Mesendoderm (in vitro differentiated cells): ENCODE measurements at regions not wholly inside any gene's neighbourhood (a gene's known extent, or its start where the extent isn't known, plus 50 kb on each side); places are given as distances from the start of the nearest gene placed in this dataset.
A peak's percentile ranks its signal among the peaks of the same experiment; 100 is the strongest.

Source experiments
- DNase-seq: peaks from one replicate; pipeline ENCODE4 v3.0.0; 2013
- H2AK5ac ChIP-seq: 2 replicates; pipeline ENCODE4 v1.6.1; 2013; ENCODE audit warnings: low read length, inconsistent platforms
- H2BK120ac ChIP-seq: 2 replicates; pipeline ENCODE4 v1.6.1; 2013; ENCODE audit warnings: low read depth, mild to moderate bottlenecking, low read length, moderate library complexity, mixed read lengths
- H2BK15ac ChIP-seq: replicated peaks from 2 replicates; pipeline ENCODE4 v1.6.1; 2013; ENCODE audit warnings: low read depth, mild to moderate bottlenecking, moderate library complexity
- H2BK5ac ChIP-seq: 2 replicates; pipeline ENCODE4 v1.6.1; 2013; ENCODE audit warnings: low read length, inconsistent platforms
- H3K18ac ChIP-seq: 2 replicates; pipeline ENCODE4 v1.6.1; 2013; ENCODE audit warnings: mild to moderate bottlenecking, low read length, mixed read lengths
- H3K23ac ChIP-seq: one replicate; pipeline ENCODE4 v1.6.1; 2013; ENCODE audit warnings: low read length
- H3K27ac ChIP-seq: 2 replicates; pipeline ENCODE4 v1.5.1; 2013; ENCODE audit warnings: low read depth, mild to moderate bottlenecking, inconsistent platforms, low read length, moderate library complexity
- H3K27me3 ChIP-seq: 2 replicates; pipeline ENCODE4 v1.6.1; 2013; ENCODE audit warnings: low read length, control low read depth, mild to moderate bottlenecking, inconsistent platforms; ENCODE audit not compliant: insufficient read depth, poor library complexity
- H3K36me3 ChIP-seq: 2 replicates; pipeline ENCODE4 v1.6.1; 2013; ENCODE audit warnings: low read length, inconsistent platforms; ENCODE audit not compliant: control insufficient read depth, insufficient read depth
- H3K4ac ChIP-seq: one replicate; pipeline ENCODE4 v1.6.1; 2013; ENCODE audit warnings: low read depth, mild to moderate bottlenecking, low read length, moderate library complexity
- H3K4me1 ChIP-seq: 2 replicates; pipeline ENCODE4 v1.6.1; 2013; ENCODE audit warnings: low read depth, low read length, inconsistent platforms; ENCODE audit not compliant: control insufficient read depth
- H3K4me2 ChIP-seq: 2 replicates; pipeline ENCODE4 v1.6.1; 2013; ENCODE audit warnings: low read length
- H3K4me3 ChIP-seq: 2 replicates; pipeline ENCODE4 v1.5.1; 2013; ENCODE audit warnings: mild to moderate bottlenecking, low read length
- H3K56ac ChIP-seq: one replicate; pipeline ENCODE4 v1.6.1; 2013; ENCODE audit warnings: low read length
- H3K79me1 ChIP-seq: 2 replicates; pipeline ENCODE4 v1.6.1; 2013; ENCODE audit warnings: low read length, inconsistent platforms
- H3K79me2 ChIP-seq: 2 replicates; pipeline ENCODE4 v1.6.1; 2013; ENCODE audit warnings: mild to moderate bottlenecking, low read length; ENCODE audit not compliant: control insufficient read depth, insufficient read depth
- H3K9ac ChIP-seq: 2 replicates; pipeline ENCODE4 v1.6.1; 2013; ENCODE audit warnings: low read length, inconsistent platforms
- H4K5ac ChIP-seq: one replicate; pipeline ENCODE4 v1.6.1; 2013; ENCODE audit warnings: low read length
- H4K8ac ChIP-seq: one replicate; pipeline ENCODE4 v1.6.1; 2013; ENCODE audit warnings: low read depth, mild to moderate bottlenecking, control low read depth, low read length, moderate library complexity
- WGBS: extraction: QIAGEN DNeasy Blood & Tissue Kit; methylation state at CpG from one replicate; pipeline ENCODE4 v1.1.7; 2013; ENCODE audit warnings: low lambda C conversion rate, missing lambda C conversion rate; ENCODE audit not compliant: insufficient coverage; ENCODE audit errors: extremely low coverage; 5-methylcytosine and 5-hydroxymethylcytosine counted together

DNA sequence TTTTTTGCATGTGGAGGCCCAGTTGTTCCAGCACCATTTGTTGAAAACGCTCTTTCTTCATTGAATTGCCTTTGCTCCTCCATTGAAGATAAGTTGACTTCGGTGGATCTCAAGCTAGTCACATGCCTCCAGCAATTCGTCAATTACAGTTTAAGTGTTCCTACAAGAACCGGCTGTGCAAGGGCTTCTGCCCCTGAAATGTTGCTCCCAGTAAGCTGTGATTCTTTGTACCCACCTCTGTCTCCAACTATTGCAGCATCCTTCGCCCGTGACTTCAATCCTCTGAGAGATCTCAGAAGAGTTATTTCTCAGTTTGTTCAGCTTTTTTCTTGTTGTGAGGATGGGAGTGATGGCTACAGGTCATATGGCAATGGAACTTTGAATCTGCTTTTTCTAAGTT is 194.2 kb upstream of the B3GAT1 start:
- Histone ChIP-seq H3K27ac (no peak overlapping the region), H3K4me3 (no peak overlapping the region), H3K4ac (no peak overlapping the region), H2BK5ac (no peak overlapping the region), H3K36me3 (no peaks in the 10 kb centered on the region), H2BK15ac (no peak overlapping the region), H3K79me2 (no peaks in the 10 kb centered on the region), H4K5ac (no peak overlapping the region), H3K9ac (no peak overlapping the region), H3K18ac (no peak overlapping the region), H3K23ac (no peak overlapping the region), H3K56ac (no peak overlapping the region), H2AK5ac (no peak overlapping the region), H2BK120ac (no peak overlapping the region), H3K4me2 (no peak overlapping the region), H3K4me1 (no peaks in the 10 kb centered on the region), H4K8ac (no peak overlapping the region), H3K27me3 (no peaks in the 10 kb centered on the region), H3K79me1 (no peaks in the 10 kb centered on the region)
- no peak for DNase-seq
- WGBS = no CpG with 5 or more reads among the region's 6 CpGs

DNA sequence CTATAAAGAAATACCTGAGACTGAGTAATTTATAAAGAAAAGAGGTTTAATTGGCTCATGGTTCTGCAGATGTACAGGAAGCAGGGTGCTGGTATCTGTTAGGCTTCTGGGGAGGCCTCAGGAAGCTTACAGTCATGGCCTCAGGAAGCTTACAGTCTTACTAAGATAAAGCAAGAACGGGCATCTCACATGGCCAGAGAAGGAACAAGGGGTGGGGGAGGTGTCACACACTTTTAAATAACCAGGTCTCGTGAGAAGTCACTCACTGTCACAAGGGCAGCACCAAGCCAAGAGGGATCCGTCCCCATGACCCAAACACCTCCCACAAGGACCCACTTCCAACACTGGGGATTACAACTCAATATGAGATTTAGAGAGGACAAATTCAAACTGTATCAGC is 192.8 kb upstream of the B3GAT1 start:
- H3K79me1 ChIP-seq = no peaks in the 10 kb centered on the region
- H2AK5ac ChIP-seq = no peak overlapping the region
- H3K4me3 ChIP-seq = no peak overlapping the region
- no peak overlapping the region for H3K9ac ChIP-seq
- no peaks in the 10 kb centered on the region for H3K36me3 ChIP-seq
- no peak overlapping the region for H2BK120ac ChIP-seq
- H3K27me3 ChIP-seq = no peaks in the 10 kb centered on the region
- no peak overlapping the region for H4K8ac ChIP-seq
- no peak overlapping the region for H3K27ac ChIP-seq
- H3K18ac ChIP-seq = no peak overlapping the region
- no peak overlapping the region for H2BK15ac ChIP-seq
- H3K56ac ChIP-seq = no peak overlapping the region
- H3K4ac ChIP-seq = no peak overlapping the region
- H3K79me2 ChIP-seq = no peaks in the 10 kb centered on the region
- H2BK5ac ChIP-seq = no peak overlapping the region
- H3K4me2 ChIP-seq = no peak overlapping the region
- no peaks in the 10 kb centered on the region for H3K4me1 ChIP-seq
- H3K23ac ChIP-seq = no peak overlapping the region
- no CpG with 5 or more reads among the region's 3 CpGs for WGBS
- DNase-seq = no peak
- no peak overlapping the region for H4K5ac ChIP-seq

- no peak overlapping the region for H2AK5ac ChIP-seq
- H4K8ac ChIP-seq = no peak overlapping the region
- no peak overlapping the region for H3K4ac ChIP-seq
- H3K18ac ChIP-seq = no peak overlapping the region
- H3K36me3 ChIP-seq = no peaks in the 10 kb centered on the region
- H3K4me2 ChIP-seq = no peak overlapping the region
- no peaks in the 10 kb centered on the region for H3K79me1 ChIP-seq
- H3K56ac ChIP-seq = no peak overlapping the region
- no peak overlapping the region for H3K9ac ChIP-seq
- peak; percentile 27 for DNase-seq
- H4K5ac ChIP-seq = no peak overlapping the region
- WGBS = no CpG with 5 or more reads among the region's 6 CpGs
- H3K79me2 ChIP-seq = no peaks in the 10 kb centered on the region
- no peak overlapping the region for H3K4me3 ChIP-seq
- H3K27ac ChIP-seq = no peak overlapping the region
- no peaks in the 10 kb centered on the region for H3K27me3 ChIP-seq
- H2BK15ac ChIP-seq = no peak overlapping the region
- H2BK5ac ChIP-seq = no peak overlapping the region
- H2BK120ac ChIP-seq = no peak overlapping the region
- H3K4me1 ChIP-seq = no peaks in the 10 kb centered on the region
- H3K23ac ChIP-seq = no peak overlapping the region
These were observed 187.3 kb upstream of the B3GAT1 start for GRCh38 chr11:134599299-134599771.

DNA sequence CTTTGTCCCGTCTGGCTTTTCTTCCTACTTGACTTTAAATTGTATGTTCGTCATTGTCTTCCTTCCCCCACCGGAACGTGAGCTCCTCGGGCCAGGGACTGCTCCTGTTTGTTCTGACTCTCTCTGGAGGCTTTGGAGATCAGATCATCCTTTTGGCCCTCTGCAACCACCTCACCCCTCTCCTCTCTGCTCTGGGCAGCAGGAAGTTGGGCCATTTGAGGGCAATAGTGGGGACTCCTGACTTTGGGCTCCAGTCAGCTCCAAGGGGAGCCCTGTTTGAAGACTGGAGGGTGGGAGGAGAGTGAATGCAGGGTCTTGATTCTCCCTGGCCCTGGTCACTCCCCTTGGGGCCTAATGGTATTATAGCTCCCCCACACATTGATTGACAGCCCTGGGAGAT is 186.3 kb upstream of the B3GAT1 start:
- Histone ChIP-seq H3K79me2 (no peaks in the 10 kb centered on the region), H3K27ac (no peak overlapping the region), H3K27me3 (no peaks in the 10 kb centered on the region), H3K36me3 (no peaks in the 10 kb centered on the region), H3K79me1 (no peaks in the 10 kb centered on the region), H3K4me1 (no peaks in the 10 kb centered on the region), H3K4ac (no peak overlapping the region), H3K18ac (no peak overlapping the region), H4K5ac (no peak overlapping the region), H4K8ac (no peak overlapping the region), H3K56ac (no peak overlapping the region), H2BK15ac (no peak overlapping the region), H2BK5ac (no peak overlapping the region), H3K4me2 (no peak overlapping the region), H2AK5ac (no peak overlapping the region), H2BK120ac (no peak overlapping the region), H3K4me3 (no peak overlapping the region), H3K23ac (no peak overlapping the region), H3K9ac (no peak overlapping the region)
- no CpG with 5 or more reads among the region's 5 CpGs for WGBS
- no peak for DNase-seq

DNA sequence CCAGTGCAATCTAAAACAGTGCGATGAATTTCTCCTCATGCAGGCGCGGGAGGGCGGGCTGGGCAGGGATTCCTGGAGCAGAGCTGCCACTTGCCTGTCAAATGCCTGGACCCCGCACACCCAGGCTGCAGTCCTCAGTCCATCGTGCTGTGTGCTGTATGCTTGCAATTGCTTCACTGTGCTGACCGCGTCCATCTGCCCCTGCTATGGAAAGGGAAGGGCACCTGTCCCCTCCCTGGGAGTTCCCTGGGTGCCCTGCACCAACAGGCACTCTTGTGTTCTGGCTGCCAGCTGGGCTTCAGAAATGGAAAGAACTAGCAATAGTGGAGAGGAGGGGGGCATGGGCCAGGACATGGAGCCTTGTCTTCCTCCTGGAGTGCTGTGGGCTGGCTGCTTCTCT is 185.4 kb upstream of the B3GAT1 start:
- Histone ChIP-seq H2BK120ac (no peak overlapping the region), H3K4me2 (no peak overlapping the region), H3K18ac (no peak overlapping the region), H2BK15ac (no peak overlapping the region), H3K9ac (no peak overlapping the region), H3K23ac (no peak overlapping the region), H3K4ac (no peak overlapping the region), H2AK5ac (no peak overlapping the region), H3K4me3 (no peak overlapping the region), H2BK5ac (no peak overlapping the region), H3K36me3 (no peaks in the 10 kb centered on the region), H3K4me1 (no peaks in the 10 kb centered on the region), H3K27me3 (no peaks in the 10 kb centered on the region), H3K56ac (no peak overlapping the region), H4K8ac (no peak overlapping the region), H3K79me1 (no peaks in the 10 kb centered on the region), H3K27ac (no peak overlapping the region), H4K5ac (no peak overlapping the region), H3K79me2 (no peaks in the 10 kb centered on the region)
- no CpG with 5 or more reads among the region's 8 CpGs for WGBS
- DNase-seq = no peak

DNA sequence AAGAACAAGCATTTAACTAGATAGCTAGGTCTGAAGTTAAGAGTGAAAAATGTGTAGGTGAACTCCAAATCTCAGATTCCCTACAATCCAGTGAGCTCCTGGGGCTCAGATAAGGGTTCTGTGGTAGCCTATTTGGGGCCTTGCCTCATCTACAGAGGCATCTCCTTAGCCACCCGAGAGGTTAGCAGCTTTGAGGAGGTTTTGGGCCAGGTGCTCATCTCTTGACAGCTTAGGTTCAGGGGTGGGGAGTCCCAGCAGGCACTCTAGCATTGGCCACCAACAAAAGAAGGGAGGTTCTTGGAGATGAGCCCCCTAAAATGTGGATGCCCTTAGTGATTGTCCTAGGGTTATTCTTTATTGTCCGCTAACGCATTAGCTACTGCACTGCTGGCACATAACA is 184.4 kb upstream of the B3GAT1 start:
- Histone ChIP-seq H3K27ac (no peak overlapping the region), H3K27me3 (no peaks in the 10 kb centered on the region), H3K79me2 (no peaks in the 10 kb centered on the region), H2BK15ac (no peak overlapping the region), H3K23ac (no peak overlapping the region), H3K36me3 (no peaks in the 10 kb centered on the region), H3K4me2 (no peak overlapping the region), H3K18ac (no peak overlapping the region), H2BK120ac (no peak overlapping the region), H2AK5ac (no peak overlapping the region), H2BK5ac (no peak overlapping the region), H3K4ac (no peak overlapping the region), H3K56ac (no peak overlapping the region), H4K5ac (no peak overlapping the region), H4K8ac (no peak overlapping the region), H3K4me1 (no peaks in the 10 kb centered on the region), H3K4me3 (no peak overlapping the region), H3K79me1 (no peaks in the 10 kb centered on the region), H3K9ac (no peak overlapping the region)
- DNase-seq = no peak
- no CpG with 5 or more reads among the region's 3 CpGs for WGBS
